ENCODE measurements at regions not wholly inside any gene's neighbourhood (a gene's known extent, or its start where the extent isn't known, plus 50 kb on each side); places are given as distances from the start of the nearest gene placed in this dataset.
"Not testable (repeated sequence)": the region's sequence is repeated elsewhere in the genome, so short reads cannot be mapped to it uniquely, and the experiment has no call there.

DNA sequence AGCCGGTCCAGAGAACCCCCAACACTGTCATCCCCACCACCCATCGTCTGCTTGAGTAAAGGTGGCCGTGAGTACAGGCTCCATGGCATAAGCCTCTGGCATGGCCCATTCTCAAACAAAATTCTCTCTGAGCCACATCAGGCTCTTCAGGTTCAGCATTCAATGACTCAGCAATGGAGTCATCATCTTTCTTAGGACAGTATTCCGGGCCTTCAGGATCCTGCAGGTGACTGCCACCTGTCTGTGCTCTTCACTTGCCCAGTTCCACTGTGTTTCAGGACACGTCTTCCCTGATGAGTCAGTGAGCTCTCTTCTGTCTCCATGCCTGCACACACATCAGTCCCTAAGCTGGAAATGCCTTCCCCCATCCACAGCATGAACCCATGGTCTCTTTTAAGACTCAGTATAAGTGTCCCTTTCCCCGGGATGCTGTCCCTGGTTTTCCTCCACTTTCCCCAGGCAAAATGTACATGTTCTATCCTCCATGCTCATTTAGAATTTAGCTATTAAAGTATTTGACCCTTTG lies 81.1 kb upstream of the FGGY start:
- no peaks in the 10 kb centered on the region for H3K27me3 ChIP-seq (ENCODE audit: insufficient read depth, low read depth, low read length)

DNA sequence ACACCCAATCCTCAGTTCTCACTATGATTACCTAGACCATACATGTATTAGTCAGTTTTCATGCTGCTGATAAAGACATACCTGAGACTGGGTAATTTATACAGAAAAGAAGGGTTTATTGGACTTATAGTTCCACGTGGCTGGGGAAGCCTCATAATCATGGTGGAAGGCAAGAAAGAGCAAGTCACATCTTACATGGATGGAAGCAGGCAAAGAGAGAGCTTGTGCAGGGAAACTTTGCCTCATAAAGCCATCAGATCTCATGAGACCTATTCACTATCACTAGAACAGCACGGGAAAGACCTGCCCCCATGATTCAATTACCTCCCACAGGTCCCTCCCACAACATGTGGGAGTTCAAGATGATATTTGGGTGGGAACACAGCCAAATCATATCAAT lies 79.5 kb upstream of the FGGY start:
- H3K9me2 ChIP-seq (ENCODE audit: insufficient read depth, low read length); H3K79me2 ChIP-seq (replicated peaks; ENCODE audit: insufficient read depth, low read length); H3K36me3 ChIP-seq (ENCODE audit: insufficient read depth, low read length); H3K9ac ChIP-seq (ENCODE audit: low read length); H3K4me2 ChIP-seq (ENCODE audit: low read length); H3F3A ChIP-seq (ENCODE audit: insufficient read depth, low read length, poor library complexity, severe bottlenecking); H2AFZ ChIP-seq (ENCODE audit: low read depth, low read length); H4K20me1 ChIP-seq (ENCODE audit: insufficient read depth); H3K9me3 ChIP-seq (ENCODE audit: low read length); H3K27me3 ChIP-seq (ENCODE audit: insufficient read depth, low read depth, low read length); H3K4me3 ChIP-seq (ENCODE audit: low read length); H3K27ac ChIP-seq (ENCODE audit: low read length): not testable (repeated sequence)

More for the DNA sequence above, 81.1 kb upstream of the FGGY start:
- Histone ChIP-seq H3K9me2 (ENCODE audit: insufficient read depth, low read length) (no peaks in the 10 kb centered on the region), H3K79me2 (replicated peaks; ENCODE audit: insufficient read depth, low read length) (no peaks in the 10 kb centered on the region), H3K4me2 (ENCODE audit: low read length) (no peak overlapping the region), H3K9ac (ENCODE audit: low read length) (no peak overlapping the region), H2AFZ (ENCODE audit: low read depth, low read length) (no peak overlapping the region), H3F3A (ENCODE audit: insufficient read depth, low read length, poor library complexity, severe bottlenecking) (no peaks in the 10 kb centered on the region), H4K20me1 (ENCODE audit: insufficient read depth) (no peaks in the 10 kb centered on the region), H3K36me3 (ENCODE audit: insufficient read depth, low read length) (no peaks in the 10 kb centered on the region), H3K4me3 (ENCODE audit: low read length) (no peak overlapping the region), H3K9me3 (ENCODE audit: low read length) (no peaks in the 10 kb centered on the region), H3K27ac (ENCODE audit: low read length) (no peak overlapping the region)
- TF ChIP-seq RAD21 (conservative IDR thresholded peaks at IDR 0.05) (no peak), POLR2AphosphoS5 (IDR thresholded peaks at IDR 0.05) (no peak), EP300 (conservative IDR thresholded peaks at IDR 0.05; ENCODE audit: poor library complexity, severe bottlenecking) (no peak), EZH2 (IDR thresholded peaks at IDR 0.05; ENCODE audit: borderline replicate concordance, insufficient read depth, low read length, poor library complexity, severe bottlenecking) (no peak), MXI1 (conservative IDR thresholded peaks at IDR 0.05; ENCODE audit: poor library complexity, severe bottlenecking) (no peak)
- TF ChIP-seq, protein P1, sequence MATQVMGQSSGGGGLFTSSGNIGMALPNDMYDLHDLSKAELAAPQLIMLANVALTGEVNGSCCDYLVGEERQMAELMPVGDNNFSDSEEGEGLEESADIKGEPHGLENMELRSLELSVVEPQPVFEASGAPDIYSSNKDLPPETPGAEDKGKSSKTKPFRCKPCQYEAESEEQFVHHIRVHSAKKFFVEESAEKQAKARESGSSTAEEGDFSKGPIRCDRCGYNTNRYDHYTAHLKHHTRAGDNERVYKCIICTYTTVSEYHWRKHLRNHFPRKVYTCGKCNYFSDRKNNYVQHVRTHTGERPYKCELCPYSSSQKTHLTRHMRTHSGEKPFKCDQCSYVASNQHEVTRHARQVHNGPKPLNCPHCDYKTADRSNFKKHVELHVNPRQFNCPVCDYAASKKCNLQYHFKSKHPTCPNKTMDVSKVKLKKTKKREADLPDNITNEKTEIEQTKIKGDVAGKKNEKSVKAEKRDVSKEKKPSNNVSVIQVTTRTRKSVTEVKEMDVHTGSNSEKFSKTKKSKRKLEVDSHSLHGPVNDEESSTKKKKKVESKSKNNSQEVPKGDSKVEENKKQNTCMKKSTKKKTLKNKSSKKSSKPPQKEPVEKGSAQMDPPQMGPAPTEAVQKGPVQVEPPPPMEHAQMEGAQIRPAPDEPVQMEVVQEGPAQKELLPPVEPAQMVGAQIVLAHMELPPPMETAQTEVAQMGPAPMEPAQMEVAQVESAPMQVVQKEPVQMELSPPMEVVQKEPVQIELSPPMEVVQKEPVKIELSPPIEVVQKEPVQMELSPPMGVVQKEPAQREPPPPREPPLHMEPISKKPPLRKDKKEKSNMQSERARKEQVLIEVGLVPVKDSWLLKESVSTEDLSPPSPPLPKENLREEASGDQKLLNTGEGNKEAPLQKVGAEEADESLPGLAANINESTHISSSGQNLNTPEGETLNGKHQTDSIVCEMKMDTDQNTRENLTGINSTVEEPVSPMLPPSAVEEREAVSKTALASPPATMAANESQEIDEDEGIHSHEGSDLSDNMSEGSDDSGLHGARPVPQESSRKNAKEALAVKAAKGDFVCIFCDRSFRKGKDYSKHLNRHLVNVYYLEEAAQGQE (IDR thresholded peaks at IDR 0.05; ENCODE audit: borderline replicate concordance), result no peak

DNA sequence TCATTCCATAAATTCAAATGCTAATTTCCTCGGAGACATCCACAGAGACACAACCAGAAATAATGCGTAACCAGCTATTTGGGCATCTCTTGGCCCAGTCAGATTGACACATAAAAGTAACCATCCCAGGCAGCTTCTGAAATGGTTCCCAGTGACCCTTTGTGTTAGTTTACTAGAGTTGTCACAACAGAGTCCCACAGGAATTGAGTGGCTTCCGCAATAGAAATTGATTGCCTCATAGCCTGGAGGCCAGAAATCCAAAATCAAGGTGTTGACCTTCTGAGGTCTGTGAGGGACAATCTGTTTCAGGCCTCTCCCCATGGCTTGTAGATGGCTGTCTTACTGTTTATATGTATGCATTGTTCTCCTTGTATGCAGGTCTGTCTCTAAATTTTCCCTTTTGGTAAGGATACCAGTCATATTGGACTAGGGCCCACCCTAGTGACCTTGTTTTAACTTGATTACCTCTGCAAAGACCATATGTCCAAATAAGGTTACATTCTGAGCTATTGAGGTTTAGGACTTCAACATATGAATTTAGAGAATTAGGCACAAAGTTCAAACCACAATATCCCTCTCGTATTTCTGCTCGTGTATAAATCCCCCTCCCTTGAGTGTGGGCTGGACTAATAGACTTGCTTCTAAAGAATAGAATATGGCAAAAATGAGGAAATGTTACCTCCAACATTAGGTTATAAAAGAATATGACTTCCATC lies 78.2 kb upstream of the FGGY start:
- H3K4me3 ChIP-seq (ENCODE audit: low read length), result no peak overlapping the region
- no peaks in the 10 kb centered on the region for H4K20me1 ChIP-seq (ENCODE audit: insufficient read depth)
- no peaks in the 10 kb centered on the region for H3K9me2 ChIP-seq (ENCODE audit: insufficient read depth, low read length)
- H3K27ac ChIP-seq (ENCODE audit: low read length), result no peak overlapping the region
- no peak overlapping the region for H3K9ac ChIP-seq (ENCODE audit: low read length)
- H3F3A ChIP-seq (ENCODE audit: insufficient read depth, low read length, poor library complexity, severe bottlenecking), result no peaks in the 10 kb centered on the region
- H3K9me3 ChIP-seq (ENCODE audit: low read length), result no peaks in the 10 kb centered on the region
- H3K36me3 ChIP-seq (ENCODE audit: insufficient read depth, low read length), result no peaks in the 10 kb centered on the region
- no peak overlapping the region for H3K4me2 ChIP-seq (ENCODE audit: low read length)
- H2AFZ ChIP-seq (ENCODE audit: low read depth, low read length), result no peak overlapping the region
- H3K79me2 ChIP-seq (replicated peaks; ENCODE audit: insufficient read depth, low read length), result no peaks in the 10 kb centered on the region
- TF ChIP-seq MXI1 (conservative IDR thresholded peaks at IDR 0.05; ENCODE audit: poor library complexity, severe bottlenecking) (no peak), POLR2AphosphoS5 (IDR thresholded peaks at IDR 0.05) (no peak), EP300 (conservative IDR thresholded peaks at IDR 0.05; ENCODE audit: poor library complexity, severe bottlenecking) (no peak), SMC3 (conservative IDR thresholded peaks at IDR 0.05; ENCODE audit: poor library complexity) (no peak), TAF1 (IDR thresholded peaks at IDR 0.05; ENCODE audit: low read depth) (no peak), RAD21 (conservative IDR thresholded peaks at IDR 0.05) (no peak), EZH2 (IDR thresholded peaks at IDR 0.05; ENCODE audit: borderline replicate concordance, insufficient read depth, low read length, poor library complexity, severe bottlenecking) (no peak)
- TF ChIP-seq, protein P1 (IDR thresholded peaks at IDR 0.05; ENCODE audit: borderline replicate concordance), result no peak
- TF ChIP-seq, protein P2, sequence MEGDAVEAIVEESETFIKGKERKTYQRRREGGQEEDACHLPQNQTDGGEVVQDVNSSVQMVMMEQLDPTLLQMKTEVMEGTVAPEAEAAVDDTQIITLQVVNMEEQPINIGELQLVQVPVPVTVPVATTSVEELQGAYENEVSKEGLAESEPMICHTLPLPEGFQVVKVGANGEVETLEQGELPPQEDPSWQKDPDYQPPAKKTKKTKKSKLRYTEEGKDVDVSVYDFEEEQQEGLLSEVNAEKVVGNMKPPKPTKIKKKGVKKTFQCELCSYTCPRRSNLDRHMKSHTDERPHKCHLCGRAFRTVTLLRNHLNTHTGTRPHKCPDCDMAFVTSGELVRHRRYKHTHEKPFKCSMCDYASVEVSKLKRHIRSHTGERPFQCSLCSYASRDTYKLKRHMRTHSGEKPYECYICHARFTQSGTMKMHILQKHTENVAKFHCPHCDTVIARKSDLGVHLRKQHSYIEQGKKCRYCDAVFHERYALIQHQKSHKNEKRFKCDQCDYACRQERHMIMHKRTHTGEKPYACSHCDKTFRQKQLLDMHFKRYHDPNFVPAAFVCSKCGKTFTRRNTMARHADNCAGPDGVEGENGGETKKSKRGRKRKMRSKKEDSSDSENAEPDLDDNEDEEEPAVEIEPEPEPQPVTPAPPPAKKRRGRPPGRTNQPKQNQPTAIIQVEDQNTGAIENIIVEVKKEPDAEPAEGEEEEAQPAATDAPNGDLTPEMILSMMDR (IDR thresholded peaks at IDR 0.05; ENCODE audit: poor library complexity, severe bottlenecking), result no peak
- no peaks in the 10 kb centered on the region for H3K27me3 ChIP-seq (ENCODE audit: insufficient read depth, low read depth, low read length)
